COR-L47 (cell line): ENCODE measurements at regions not wholly inside any gene's neighbourhood (a gene's known extent, or its start where the extent isn't known, plus 50 kb on each side); places are given as distances from the start of the nearest gene placed in this dataset.

Experiments used
- DNase-seq: peaks from one replicate; lab custom pipeline; 2025; lab: John Stamatoyannopoulos, UW

GRCh38 chr17:83144421-83145357 is 65.3 kb downstream of the METRNL start:
- DNase-seq, result peak; percentile 7

- DNase-seq, result no peak
These were observed 65.9 kb downstream of the METRNL start for GRCh38 chr17:83145358-83145738.

GRCh38 chr17:83145831-83146230 is 66.4 kb downstream of the METRNL start:
- DNase-seq, result no peak

- no peak for DNase-seq
These were observed 66.9 kb downstream of the METRNL start for GRCh38 chr17:83146347-83146746.

GRCh38 chr17:83147280-83147679 is 67.9 kb downstream of the METRNL start:
- no peak for DNase-seq

GRCh38 chr17:83148317-83149028 is 69.1 kb downstream of the METRNL start:
- no peak for DNase-seq

GRCh38 chr17:83149029-83149725 is 69.8 kb downstream of the METRNL start:
- DNase-seq, result no peak

- no peak for DNase-seq
These were observed 70.4 kb downstream of the METRNL start for GRCh38 chr17:83149761-83150251.

- no peak for DNase-seq
These were observed 71.1 kb downstream of the METRNL start for GRCh38 chr17:83150369-83151055.

GRCh38 chr17:83151056-83151441 is 71.6 kb downstream of the METRNL start:
- DNase-seq, result no peak

GRCh38 chr17:83151442-83152226 is 72.2 kb downstream of the METRNL start:
- DNase-seq, result no peak

- DNase-seq, result no peak
These were observed 72.9 kb downstream of the METRNL start for GRCh38 chr17:83152227-83152744.

- DNase-seq, result no peak
These were observed 73.6 kb downstream of the METRNL start for GRCh38 chr17:83152745-83153611.

GRCh38 chr17:83153681-83154310 is 74.4 kb downstream of the METRNL start:
- DNase-seq, result no peak

- no peak for DNase-seq
These were observed 75.1 kb downstream of the METRNL start for GRCh38 chr17:83154311-83155127.

- DNase-seq, result no peak
These were observed 76.0 kb downstream of the METRNL start for GRCh38 chr17:83155128-83156121.

GRCh38 chr17:83156408-83156807 is 77.0 kb downstream of the METRNL start:
- DNase-seq, result no peak
